ENCODE measurements at regions not wholly inside any gene's neighbourhood (a gene's known extent, or its start where the extent isn't known, plus 50 kb on each side); places are given as distances from the start of the nearest gene placed in this dataset.

- Histone ChIP-seq H2BK5ac (ENCODE audit: insufficient read length, low read length) (no peak overlapping the region), H2BK120ac (ENCODE audit: low read depth, low read length, poor library complexity, severe bottlenecking) (no peak overlapping the region), H4K20me1 (ENCODE audit: control insufficient read depth, insufficient read depth, insufficient read length) (no peaks in the 10 kb centered on the region), H3K9ac (ENCODE audit: extremely low read depth, insufficient read length, low read length) (no peak overlapping the region), H4K5ac (ENCODE audit: insufficient read length, low read depth, low read length) (no peak overlapping the region), H3K14ac (ENCODE audit: insufficient read depth, low read length) (no peak overlapping the region), H4K8ac (replicated peaks; ENCODE audit: insufficient read length, low read depth, low read length) (no peak overlapping the region), H3K23me2 (ENCODE audit: insufficient read length, low read depth, low read length, poor library complexity, severe bottlenecking) (no peaks in the 10 kb centered on the region), H2BK20ac (ENCODE audit: low read depth, low read length, poor library complexity, severe bottlenecking) (no peak overlapping the region), H2AFZ (ENCODE audit: low read length) (no peak overlapping the region), H3K79me2 (ENCODE audit: insufficient read depth, low read length) (no peaks in the 10 kb centered on the region), H3K27ac (ENCODE audit: insufficient read length, low read depth, low read length) (no peak overlapping the region), H3T11ph (ENCODE audit: low read length) (no peak overlapping the region), H3K18ac (ENCODE audit: insufficient read length, low read depth, low read length) (no peak overlapping the region), H3K23ac (ENCODE audit: insufficient read length, low read depth, low read length) (no peak overlapping the region), H2AK5ac (ENCODE audit: insufficient read length, low read length) (no peak overlapping the region), H3K4me2 (ENCODE audit: insufficient read depth, insufficient read length, low read length) (no peak overlapping the region), H3K9me3 (ENCODE audit: control insufficient read depth, low read depth, low read length) (no peaks in the 10 kb centered on the region), H3K4ac (ENCODE audit: low read depth, low read length) (no peak overlapping the region), H3K27me3 (ENCODE audit: insufficient read depth, low read length) (no peaks in the 10 kb centered on the region), H3K4me1 (ENCODE audit: insufficient read depth, low read length) (no peaks in the 10 kb centered on the region), H4K91ac (ENCODE audit: insufficient read length, low read depth, low read length) (no peak overlapping the region), H3K79me1 (ENCODE audit: insufficient read depth, low read depth, low read length, poor library complexity, severe bottlenecking) (no peaks in the 10 kb centered on the region), H3K56ac (ENCODE audit: insufficient read length, low read depth, low read length) (no peak overlapping the region), H2BK12ac (ENCODE audit: insufficient read length, low read depth, low read length) (no peak overlapping the region), H2BK15ac (ENCODE audit: low read depth, low read length) (no peak overlapping the region)
- no peak overlapping the region for H3K27ac Mint-ChIP-seq
- DNase-seq = no peak
- WGBS (ENCODE audit: extremely low coverage, insufficient read length, low lambda C conversion rate) = no CpG with 5 or more reads among the region's 4 CpGs
- no peaks in the 10 kb centered on the region for H3K9me3 Mint-ChIP-seq
- H3K36me3 Mint-ChIP-seq (ENCODE audit: insufficient read depth in 1 of 3, low read depth in 3 of 3) = no peaks in the 10 kb centered on the region
- peaks cover 2% of the 10 kb centered on the region for H3K27me3 Mint-ChIP-seq (ENCODE audit: low read depth)
- H3K4me1 Mint-ChIP-seq = no peaks in the 10 kb centered on the region
- TF ChIP-seq CTCF (conservative IDR thresholded peaks at IDR 0.05) = no peak
- no peak overlapping the region for H3K4me3 Mint-ChIP-seq
Measured at GRCh38 chr10:7042000-7042399, 368.8 kb downstream of the SFMBT2 start.

All from H9 (cell line).